ENCODE measurements at regions not wholly inside any gene's neighbourhood (a gene's known extent, or its start where the extent isn't known, plus 50 kb on each side); places are given as distances from the start of the nearest gene placed in this dataset.

DNA sequence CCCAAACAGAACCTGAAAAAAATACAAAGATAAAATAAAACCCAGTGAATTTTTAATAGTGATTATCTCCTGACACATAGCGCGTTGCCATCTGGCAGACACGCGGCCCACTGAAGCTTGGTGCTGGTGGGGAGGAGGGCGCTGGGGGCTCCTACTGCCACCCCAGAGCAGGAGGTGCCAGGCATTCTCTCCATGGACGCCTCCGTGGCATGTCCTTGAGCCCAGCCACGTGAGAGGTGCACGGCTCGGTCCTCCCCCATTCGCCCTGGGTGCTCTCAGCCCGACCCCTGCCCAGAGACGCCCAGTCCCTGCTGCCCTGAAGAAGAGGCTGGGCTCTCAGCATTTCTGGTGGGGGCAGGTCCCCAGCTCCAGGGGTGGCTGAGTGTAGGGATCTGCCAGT is 142.2 kb upstream of the GSE1 start:
- Histone ChIP-seq H3K9me3 (ENCODE audit: control insufficient read depth, low read depth, low read length) (no peaks in the 10 kb centered on the region), H2AFZ (ENCODE audit: control insufficient read depth, low read length) (no peak overlapping the region), H3K9me1 (ENCODE audit: control insufficient read depth, extremely low read depth, insufficient read depth, low read length) (no peaks in the 10 kb centered on the region), H3K27ac (ENCODE audit: control insufficient read depth, insufficient read depth, low read length) (no peak overlapping the region), H3K79me2 (ENCODE audit: control insufficient read depth, insufficient read depth, low read length) (no peaks in the 10 kb centered on the region), H3K36me3 (ENCODE audit: control insufficient read depth in 2 of 2, extremely low read depth in 1 of 2, insufficient read depth in 2 of 2, low read length in 2 of 2) (no peaks in the 10 kb centered on the region), H3K4me3 (ENCODE audit: control insufficient read depth in 2 of 3, extremely low read depth in 1 of 3, insufficient read depth in 2 of 3, low read depth in 1 of 3, low read length in 3 of 3) (no peak overlapping the region), H3K4me1 (ENCODE audit: control insufficient read depth, extremely low read depth, insufficient read depth, low read length) (peaks cover 9% of the 10 kb centered on the region), H3K27me3 (ENCODE audit: control insufficient read depth, extremely low read depth, insufficient read depth, low read length) (peaks cover 20% of the 10 kb centered on the region), H3K4me2 (ENCODE audit: control insufficient read depth, extremely low read depth, insufficient read depth, low read depth, low read length) (no peak overlapping the region), H4K20me1 (ENCODE audit: control insufficient read depth, extremely low read depth, insufficient read depth, low read length) (peaks cover 2% of the 10 kb centered on the region), H3K9ac (ENCODE audit: control insufficient read depth, extremely low read depth, insufficient read depth, low read length) (no peak overlapping the region)
- TF ChIP-seq, protein P1, sequence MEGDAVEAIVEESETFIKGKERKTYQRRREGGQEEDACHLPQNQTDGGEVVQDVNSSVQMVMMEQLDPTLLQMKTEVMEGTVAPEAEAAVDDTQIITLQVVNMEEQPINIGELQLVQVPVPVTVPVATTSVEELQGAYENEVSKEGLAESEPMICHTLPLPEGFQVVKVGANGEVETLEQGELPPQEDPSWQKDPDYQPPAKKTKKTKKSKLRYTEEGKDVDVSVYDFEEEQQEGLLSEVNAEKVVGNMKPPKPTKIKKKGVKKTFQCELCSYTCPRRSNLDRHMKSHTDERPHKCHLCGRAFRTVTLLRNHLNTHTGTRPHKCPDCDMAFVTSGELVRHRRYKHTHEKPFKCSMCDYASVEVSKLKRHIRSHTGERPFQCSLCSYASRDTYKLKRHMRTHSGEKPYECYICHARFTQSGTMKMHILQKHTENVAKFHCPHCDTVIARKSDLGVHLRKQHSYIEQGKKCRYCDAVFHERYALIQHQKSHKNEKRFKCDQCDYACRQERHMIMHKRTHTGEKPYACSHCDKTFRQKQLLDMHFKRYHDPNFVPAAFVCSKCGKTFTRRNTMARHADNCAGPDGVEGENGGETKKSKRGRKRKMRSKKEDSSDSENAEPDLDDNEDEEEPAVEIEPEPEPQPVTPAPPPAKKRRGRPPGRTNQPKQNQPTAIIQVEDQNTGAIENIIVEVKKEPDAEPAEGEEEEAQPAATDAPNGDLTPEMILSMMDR (optimal IDR thresholded peaks at IDR 0.05 in 1 of 3, IDR thresholded peaks at IDR 0.05 in 1 of 3, conservative IDR thresholded peaks at IDR 0.05 in 1 of 3; ENCODE audit: extremely low read depth in 1 of 3, insufficient read depth in 2 of 3, low read length in 3 of 3), result no peak
- no peak for TF ChIP-seq EZH2 (IDR thresholded peaks at IDR 0.05; ENCODE audit: low read length)
- dilution Hi-C loops (cut with MboI; ENCODE audit: extremely low pct_ligation_motif_present, low sequenced_read_pairs), result no loop called here
- FAIRE-seq (no peak), DNase-seq (ENCODE audit: low read depth, low spot score) (no peak)

DNA sequence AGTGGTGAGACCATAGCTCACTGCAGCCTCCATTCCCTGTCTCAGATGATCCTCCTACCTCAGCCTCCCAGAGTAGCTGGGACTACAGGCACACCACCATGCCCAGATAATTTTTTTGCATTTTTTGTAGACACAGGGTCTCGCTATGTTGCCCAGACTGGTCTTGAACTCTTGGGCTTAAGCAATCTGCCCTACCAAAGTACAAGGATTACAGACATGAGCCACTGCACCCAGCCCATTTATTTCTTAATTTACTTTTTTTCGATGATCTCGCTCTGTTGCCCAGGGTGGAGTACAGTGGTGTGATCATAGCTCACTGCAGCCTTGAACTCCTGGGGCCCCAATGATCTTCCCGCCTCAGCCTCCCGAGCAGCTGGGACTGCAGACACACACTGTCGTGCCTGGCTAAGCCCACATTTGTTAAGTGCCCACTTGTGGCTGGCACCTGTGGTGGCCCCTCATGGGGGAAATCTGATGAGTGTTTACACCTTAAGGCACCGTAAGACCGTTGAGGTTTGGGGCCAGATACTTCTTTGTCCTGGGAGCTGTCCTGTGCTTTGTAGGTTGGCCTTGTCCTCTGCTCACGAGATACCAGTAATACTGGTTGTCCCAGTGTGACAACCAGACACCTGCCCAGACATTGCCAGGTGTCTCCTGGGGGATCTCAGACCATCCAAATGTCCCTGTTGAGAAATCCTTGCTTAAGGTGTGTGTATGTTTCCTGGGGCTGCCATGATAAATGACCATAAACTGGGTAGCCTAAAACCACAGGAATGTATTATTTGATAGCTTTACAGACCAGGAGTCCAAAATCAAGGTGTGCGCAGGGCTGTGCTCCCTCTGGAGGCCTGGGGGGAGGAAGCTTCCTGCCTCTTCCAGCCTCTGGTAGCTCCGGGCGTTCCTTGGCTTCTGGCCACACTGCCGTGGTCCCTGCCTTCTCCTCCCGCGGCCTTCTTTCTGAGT is 141.4 kb upstream of the GSE1 start:
- dilution Hi-C loops (cut with MboI; ENCODE audit: extremely low pct_ligation_motif_present, low sequenced_read_pairs), result no loop called here
- no peak overlapping the region for H3K4me2 ChIP-seq (ENCODE audit: control insufficient read depth, extremely low read depth, insufficient read depth, low read depth, low read length)
- no peak for TF ChIP-seq EZH2 (IDR thresholded peaks at IDR 0.05; ENCODE audit: low read length)
- TF ChIP-seq, protein P1 (optimal IDR thresholded peaks at IDR 0.05 in 1 of 3, IDR thresholded peaks at IDR 0.05 in 1 of 3, conservative IDR thresholded peaks at IDR 0.05 in 1 of 3; ENCODE audit: extremely low read depth in 1 of 3, insufficient read depth in 2 of 3, low read length in 3 of 3), result peak in 2 of 3 experiments; percentile 17 to 27
- FAIRE-seq, result no peak
- peaks cover 9% of the 10 kb centered on the region for H3K4me1 ChIP-seq (ENCODE audit: control insufficient read depth, extremely low read depth, insufficient read depth, low read length)
- no peak overlapping the region for H3K9ac ChIP-seq (ENCODE audit: control insufficient read depth, extremely low read depth, insufficient read depth, low read length)
- H2AFZ ChIP-seq (ENCODE audit: control insufficient read depth, low read length), result no peak overlapping the region
- H3K27me3 ChIP-seq (ENCODE audit: control insufficient read depth, extremely low read depth, insufficient read depth, low read length), result peaks cover 20% of the 10 kb centered on the region
- no peaks in the 10 kb centered on the region for H3K9me3 ChIP-seq (ENCODE audit: control insufficient read depth, low read depth, low read length)
- peaks cover 2% of the 10 kb centered on the region for H4K20me1 ChIP-seq (ENCODE audit: control insufficient read depth, extremely low read depth, insufficient read depth, low read length)
- no peaks in the 10 kb centered on the region for H3K36me3 ChIP-seq (ENCODE audit: control insufficient read depth in 2 of 2, extremely low read depth in 1 of 2, insufficient read depth in 2 of 2, low read length in 2 of 2)
- no peak for DNase-seq (ENCODE audit: low read depth, low spot score)
- no peaks in the 10 kb centered on the region for H3K79me2 ChIP-seq (ENCODE audit: control insufficient read depth, insufficient read depth, low read length)
- no peak overlapping the region for H3K4me3 ChIP-seq (ENCODE audit: control insufficient read depth in 2 of 3, extremely low read depth in 1 of 3, insufficient read depth in 2 of 3, low read depth in 1 of 3, low read length in 3 of 3)
- H3K9me1 ChIP-seq (ENCODE audit: control insufficient read depth, extremely low read depth, insufficient read depth, low read length), result no peaks in the 10 kb centered on the region
- no peak overlapping the region for H3K27ac ChIP-seq (ENCODE audit: control insufficient read depth, insufficient read depth, low read length)
